ENCODE measurements at regions not wholly inside any gene's neighbourhood (a gene's known extent, or its start where the extent isn't known, plus 50 kb on each side); places are given as distances from the start of the nearest gene placed in this dataset.
A peak's percentile ranks its signal among the peaks of the same experiment; 100 is the strongest.
"Not testable (repeated sequence)": the region's sequence is repeated elsewhere in the genome, so short reads cannot be mapped to it uniquely, and the experiment has no call there.

- no peak for ATAC-seq
- intact Hi-C loops (cut with DNase I): no loop called here
These were observed 104.9 kb upstream of the SLCO6A1 start for GRCh38 chr5:102603670-102604069.

DNA sequence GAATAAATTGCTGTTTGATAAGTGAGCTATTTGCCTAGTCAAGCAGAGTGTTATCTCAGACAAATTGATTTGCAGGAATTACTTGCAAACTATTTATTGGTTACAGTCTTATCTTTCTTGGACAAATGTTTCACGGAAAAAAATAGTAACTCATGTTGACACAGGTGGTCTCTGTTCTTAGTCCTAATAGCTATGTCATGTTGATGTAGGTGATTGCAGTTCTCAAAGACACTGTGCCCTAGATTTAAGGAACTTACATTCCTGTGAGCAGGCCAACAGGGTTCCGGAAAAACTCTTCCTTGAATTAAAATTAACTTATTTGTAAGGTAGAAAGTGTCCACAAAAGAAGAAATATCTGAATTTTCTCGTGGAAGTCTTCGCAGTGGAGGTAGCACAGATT is 109.6 kb upstream of the SLCO6A1 start:
- no peak for DNase-seq
- ATAC-seq: no peak
- intact Hi-C loops (cut with DNase I): no loop called here

More at GRCh38 chr5:102603670-102604069, 104.9 kb upstream of the SLCO6A1 start:
- DNase-seq: no peak

- DNase-seq (no peak), ATAC-seq (no peak)
- intact Hi-C loops (cut with DNase I): no loop called here
These were observed 112.5 kb upstream of the SLCO6A1 start for GRCh38 chr5:102611312-102611711.

- intact Hi-C loops (cut with DNase I): no loop called here
- no peak for ATAC-seq
- no peak for DNase-seq
These were observed 114.9 kb upstream of the SLCO6A1 start for GRCh38 chr5:102613661-102614060.

- ATAC-seq: no peak
- intact Hi-C loops (cut with DNase I): no loop called here
- DNase-seq: no peak
These were observed 118.7 kb upstream of the SLCO6A1 start for GRCh38 chr5:102617191-102618187.

DNA sequence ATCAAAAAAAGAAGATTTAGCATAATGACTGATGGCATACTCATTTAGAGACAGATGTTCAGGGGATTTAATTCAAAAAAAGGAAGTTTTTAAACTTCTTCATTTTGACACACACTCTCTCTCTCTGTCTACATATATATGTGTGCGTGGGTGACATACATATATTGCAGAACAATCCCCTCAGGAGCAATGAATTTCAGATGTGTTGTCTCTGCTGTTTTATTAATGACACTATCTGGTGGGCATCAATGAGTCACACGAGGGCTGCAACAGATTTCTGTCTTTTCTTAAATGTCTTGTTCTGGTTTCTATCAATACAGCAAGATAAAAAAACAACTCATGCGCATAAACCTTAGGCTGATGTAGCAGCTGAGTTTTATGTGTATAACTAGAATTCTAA is 123.5 kb upstream of the SLCO6A1 start:
- DNase-seq (no peak), ATAC-seq (no peak)
- intact Hi-C loops (cut with DNase I): no loop called here

DNA sequence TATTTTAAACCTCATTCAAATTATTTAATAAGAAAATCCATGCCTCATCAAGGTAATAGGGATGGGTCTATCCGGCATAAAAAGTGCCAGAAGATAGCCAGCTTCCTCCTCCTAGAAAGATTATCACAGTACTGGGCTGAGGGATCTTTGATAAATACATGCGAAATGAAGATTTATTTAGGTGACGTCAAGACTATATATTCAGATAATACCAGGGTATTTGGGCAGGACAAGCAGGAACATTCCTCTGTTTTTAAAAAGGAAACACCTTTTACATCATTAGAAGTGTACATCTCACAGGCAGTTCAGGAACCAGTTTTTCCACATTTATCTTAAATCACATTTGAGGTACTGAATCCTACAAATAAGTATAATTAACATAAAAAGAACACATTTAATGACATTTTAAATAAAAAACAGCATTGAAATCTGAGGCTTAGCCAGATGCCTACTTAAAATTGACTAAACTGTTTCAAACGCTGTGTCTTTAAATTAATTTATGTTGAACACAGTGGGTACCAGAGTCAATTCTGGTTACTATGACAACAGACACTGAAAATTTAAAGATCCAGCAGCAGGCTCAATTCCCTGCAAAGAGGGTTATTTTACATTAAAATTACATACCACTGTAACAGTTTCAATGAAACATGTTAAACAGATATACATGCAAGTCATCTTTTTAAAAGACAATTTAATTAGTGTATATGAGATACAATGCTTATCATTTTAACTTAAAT is 124.7 kb upstream of the SLCO6A1 start:
- intact Hi-C loops (cut with DNase I): no loop called here
- DNase-seq (no peak), ATAC-seq (no peak)

DNA sequence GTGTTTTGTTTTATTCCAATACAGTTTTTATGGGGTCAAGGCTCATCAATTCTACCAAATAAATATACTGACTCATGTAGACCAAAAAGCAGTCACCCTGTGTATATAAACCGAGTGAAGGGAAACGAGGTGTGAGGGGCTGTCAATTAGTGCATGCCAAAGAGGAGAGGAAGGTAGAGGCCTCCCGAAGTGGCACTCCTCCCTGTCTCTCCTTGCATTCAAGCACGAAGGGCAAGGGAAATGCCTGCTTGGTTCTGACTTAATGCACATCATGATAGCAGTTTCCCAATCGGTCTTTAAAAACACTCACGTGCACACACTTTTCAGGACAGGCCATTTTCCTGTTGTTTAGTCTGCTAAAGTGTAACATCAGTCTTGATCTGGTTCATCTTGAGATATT is 125.6 kb upstream of the SLCO6A1 start:
- ATAC-seq: no peak
- intact Hi-C loops (cut with DNase I): no loop called here

GRCh38 chr5:102625468-102625867 is 126.7 kb upstream of the SLCO6A1 start:
- DNase-seq (no peak), ATAC-seq (peak; percentile 22 to 36)
- intact Hi-C loops (cut with DNase I): loop anchor here in 1 of 2 donors (5.0 kb wide), 1 partner anchor 33 kb away; no protein-coding TSS in a partner anchor

More for the DNA sequence above, 125.6 kb upstream of the SLCO6A1 start:
- DNase-seq: no peak

GRCh38 chr5:102625928-102626327 is 127.1 kb upstream of the SLCO6A1 start:
- no peak for DNase-seq
- intact Hi-C loops (cut with DNase I): loop anchor here in 1 of 2 donors (5.0 kb wide), 1 partner anchor 34 kb away; no protein-coding TSS in a partner anchor
- ATAC-seq: peak in 1 of 2 donors; percentile 26

DNA sequence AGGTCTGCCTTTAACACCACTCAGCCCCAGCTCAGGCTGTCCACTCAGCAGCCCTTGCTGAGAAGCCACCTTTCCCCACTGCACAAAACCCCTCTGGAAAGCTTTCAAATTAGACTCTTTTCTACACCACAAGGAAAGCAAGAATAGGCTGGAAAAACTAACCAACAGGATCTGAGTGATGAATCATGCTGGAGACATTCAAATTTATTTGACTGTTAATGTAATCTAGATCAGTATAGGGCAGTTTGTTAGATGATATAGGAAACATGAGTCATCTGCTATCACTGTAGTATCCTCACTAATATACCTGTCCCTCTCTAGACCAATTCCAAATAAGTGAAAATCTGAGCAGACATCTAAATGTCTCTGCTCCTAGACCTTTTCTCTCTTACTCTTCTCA is 127.8 kb upstream of the PAM start:
- intact Hi-C loops (cut with DNase I): loop anchor here in 1 of 2 donors (5.0 kb wide), 1 partner anchor 35 kb away; no protein-coding TSS in a partner anchor
- DNase-seq: no peak
- ATAC-seq: no peak

DNA sequence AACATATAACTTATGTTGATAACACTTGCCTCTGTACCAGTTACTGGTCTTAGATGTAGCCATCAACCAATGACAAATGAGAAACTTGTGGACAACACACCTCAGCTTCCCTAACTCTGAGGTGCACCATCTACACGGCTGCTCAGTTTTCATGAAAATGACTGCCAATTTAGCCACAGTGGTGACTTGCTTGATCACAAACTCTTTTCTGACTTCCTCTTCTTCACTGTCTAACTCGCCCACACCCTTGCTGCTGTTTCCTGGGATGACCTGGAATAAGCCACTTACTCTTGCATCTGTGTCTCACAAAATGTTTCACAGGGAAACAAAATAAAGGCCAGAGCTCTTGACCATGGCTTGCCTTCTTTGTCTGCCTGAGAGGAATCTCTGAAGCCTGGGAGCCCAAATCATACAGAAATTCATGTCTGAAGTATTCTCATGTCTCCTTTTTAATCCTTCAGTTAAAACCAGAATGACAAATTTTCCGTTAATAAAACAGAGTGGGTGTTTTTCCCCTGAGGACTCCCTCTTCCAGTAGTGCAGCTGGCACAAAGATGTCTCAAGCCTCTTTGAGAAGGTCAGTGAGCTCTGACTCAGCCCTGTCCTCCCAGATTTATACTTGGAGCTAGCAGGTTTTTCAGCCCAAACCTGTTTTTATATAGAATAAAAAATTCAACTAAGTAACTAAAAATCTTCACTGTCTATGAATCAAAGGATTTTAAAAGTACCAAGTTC is 126.5 kb upstream of the PAM start:
- DNase-seq (peak; percentile 20), ATAC-seq (peak in 1 of 2 donors; percentile 69)
- intact Hi-C loops (cut with DNase I): loop anchor here in 1 of 2 donors (5.0 kb wide), 1 partner anchor 36 kb away; no protein-coding TSS in a partner anchor

DNA sequence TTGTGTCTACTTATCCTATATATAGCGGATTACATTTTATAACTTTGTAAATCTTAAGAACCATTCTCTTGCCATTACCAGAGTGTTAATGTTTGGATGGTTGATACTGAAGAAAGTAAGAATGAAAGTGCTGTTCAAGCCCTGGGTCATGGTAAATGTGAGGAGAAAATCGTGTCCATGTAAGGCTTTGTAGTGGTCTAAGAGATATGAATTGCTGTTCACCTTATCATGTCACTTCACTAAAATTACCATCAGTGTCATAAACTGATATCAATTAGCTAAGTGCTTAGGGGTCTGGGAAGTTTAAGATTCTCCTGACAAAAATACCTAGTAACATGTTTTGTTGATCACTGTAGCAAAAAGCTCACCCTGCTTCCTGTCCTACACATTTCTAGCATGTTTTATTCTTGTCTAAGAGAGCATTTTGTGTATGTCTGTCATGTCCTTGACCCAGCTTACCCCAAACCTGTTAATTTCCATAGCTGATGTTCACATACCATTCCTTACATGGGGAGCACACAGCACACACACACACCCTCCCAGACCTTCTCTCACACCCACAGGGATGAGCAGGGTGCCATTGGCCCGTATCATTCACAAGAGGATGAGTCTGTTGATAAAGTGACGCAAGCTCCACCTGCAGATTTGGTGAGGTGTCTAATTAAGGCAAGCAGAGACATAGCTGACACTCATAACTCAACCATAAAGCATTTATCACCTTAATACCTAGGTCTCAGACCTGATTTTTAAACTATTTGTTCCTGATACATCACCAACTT is 125.1 kb upstream of the PAM start:
- intact Hi-C loops (cut with DNase I): loop anchor here in 1 of 2 donors (5.0 kb wide), 1 partner anchor 38 kb away; no protein-coding TSS in a partner anchor
- peak; percentile 55 for DNase-seq

DNA sequence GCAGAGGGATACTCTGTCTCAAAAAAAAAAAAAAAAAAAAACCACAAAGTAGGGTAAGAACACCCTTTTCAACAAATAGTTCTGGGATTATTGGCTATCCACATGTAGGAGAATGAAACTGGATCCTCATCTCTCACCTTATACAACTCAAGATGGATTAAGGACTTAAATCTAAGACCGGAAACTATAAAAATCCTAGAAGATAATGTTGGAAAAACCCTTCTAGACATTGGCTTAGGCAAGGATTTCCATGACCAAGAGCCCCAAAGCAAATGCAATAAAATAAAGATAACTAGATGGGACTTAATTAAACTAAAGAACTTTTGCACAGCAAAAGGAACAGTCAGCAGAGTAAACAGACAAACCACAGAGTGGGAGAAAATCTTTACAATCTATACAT is 119.7 kb upstream of the PAM start:
- DNase-seq; ATAC-seq; intact Hi-C loops (cut with DNase I): not testable (repeated sequence)

More for the DNA sequence above, 125.1 kb upstream of the PAM start:
- peak; percentile 88 to 90 for ATAC-seq

- intact Hi-C loops (cut with DNase I): no loop called here
- no peak for ATAC-seq
These were observed 116.8 kb upstream of the PAM start for GRCh38 chr5:102638316-102638715.

GRCh38 chr5:102638912-102639652 is 116.0 kb upstream of the PAM start:
- ATAC-seq (peak; percentile 67 to 71), DNase-seq (no peak)
- intact Hi-C loops (cut with DNase I): no loop called here

More at GRCh38 chr5:102638316-102638715, 116.8 kb upstream of the PAM start:
- no peak for DNase-seq

DNA sequence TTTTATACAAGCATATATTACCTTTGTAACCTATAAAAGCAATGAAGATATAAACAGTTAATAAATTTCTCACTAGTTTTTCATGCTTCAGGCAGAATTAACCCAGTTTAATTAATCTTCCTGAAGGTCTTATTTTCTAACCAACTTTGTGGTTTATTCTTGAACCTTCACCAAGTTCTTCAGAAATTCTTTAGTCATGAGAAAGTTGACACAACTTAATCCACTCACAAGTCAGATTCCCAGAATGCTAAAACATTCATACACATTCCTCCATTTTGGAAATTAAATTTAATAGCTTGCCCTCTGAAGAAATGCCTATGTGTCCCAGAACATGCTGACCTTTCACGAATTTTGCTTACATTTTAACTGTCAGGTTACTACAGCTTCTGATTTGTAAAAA is 105.4 kb upstream of the PAM start:
- ATAC-seq: no peak
- no peak for DNase-seq
- intact Hi-C loops (cut with DNase I): no loop called here

DNA sequence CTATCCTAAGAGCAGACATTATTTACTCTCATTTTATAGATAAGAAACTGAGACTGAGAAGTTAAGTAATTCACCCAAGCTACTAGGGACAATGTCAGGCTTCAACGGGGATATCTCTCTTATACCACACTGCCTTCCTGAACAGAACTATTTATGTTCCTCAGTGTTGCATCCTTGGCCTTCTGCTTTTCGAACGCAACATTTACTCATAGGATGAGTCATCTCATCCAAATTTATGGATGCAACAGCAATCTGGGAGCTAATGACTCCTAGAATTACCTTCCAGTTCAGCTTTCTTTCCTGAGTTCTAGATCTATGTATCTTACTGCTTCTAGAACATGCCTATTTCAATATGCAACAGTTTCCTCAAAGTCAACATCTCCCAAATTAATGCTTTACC is 103.6 kb upstream of the PAM start:
- intact Hi-C loops (cut with DNase I): no loop called here

More for the DNA sequence above, 103.6 kb upstream of the PAM start:
- ATAC-seq: no peak
- DNase-seq: no peak

All from left cardiac atrium (tissue), 4 donors.